H9 (cell line): ENCODE measurements at regions not wholly inside any gene's neighbourhood (a gene's known extent, or its start where the extent isn't known, plus 50 kb on each side); places are given as distances from the start of the nearest gene placed in this dataset.

Source experiments
- DNase-seq: peaks from one replicate; pipeline ENCODE4 v3.0.0-alpha.2; 2017
- H2AFZ ChIP-seq: one replicate; pipeline ENCODE4 v1.6.1; 2013; ENCODE audit warnings: mild to moderate bottlenecking, low read length, control low read depth, moderate library complexity
- H2AK5ac ChIP-seq: 2 replicates; pipeline ENCODE4 v1.6.1; 2013; ENCODE audit warnings: low read length, control low read depth, mixed read lengths; ENCODE audit not compliant: insufficient read length
- H2BK120ac ChIP-seq: one replicate; pipeline ENCODE4 v1.6.1; 2013; ENCODE audit warnings: low read depth, mild to moderate bottlenecking, low read length, control low read depth, inconsistent platforms; ENCODE audit not compliant: poor library complexity, severe bottlenecking
- H2BK12ac ChIP-seq: 2 replicates; pipeline ENCODE4 v1.6.1; 2013; ENCODE audit warnings: low read length, control low read depth, mixed read lengths, low read depth; ENCODE audit not compliant: insufficient read length
- H2BK15ac ChIP-seq: 2 replicates; pipeline ENCODE4 v1.6.1; 2013; ENCODE audit warnings: low read depth, low read length, control low read depth
- H2BK20ac ChIP-seq: one replicate; pipeline ENCODE4 v1.6.1; 2013; ENCODE audit warnings: low read depth, mild to moderate bottlenecking, low read length, control low read depth, inconsistent platforms; ENCODE audit not compliant: poor library complexity, severe bottlenecking
- H2BK5ac ChIP-seq: 2 replicates; pipeline ENCODE4 v1.6.1; 2013; ENCODE audit warnings: low read length, control low read depth, mixed read lengths; ENCODE audit not compliant: insufficient read length
- H3K14ac ChIP-seq: 2 replicates; pipeline ENCODE4 v1.6.1; 2013; ENCODE audit warnings: low read length, control low read depth; ENCODE audit not compliant: insufficient read depth
- H3K18ac ChIP-seq: 2 replicates; pipeline ENCODE4 v1.6.1; 2013; ENCODE audit warnings: low read depth, mild to moderate bottlenecking, mixed read lengths, low read length, control low read depth; ENCODE audit not compliant: insufficient read length
- H3K23ac ChIP-seq: 2 replicates; pipeline ENCODE4 v1.6.1; 2013; ENCODE audit warnings: low read length, control low read depth, mixed read lengths, low read depth; ENCODE audit not compliant: insufficient read length
- H3K23me2 ChIP-seq: 2 replicates; pipeline ENCODE4 v1.6.1; 2013; ENCODE audit warnings: low read depth, mild to moderate bottlenecking, mixed read lengths, low read length, control low read depth; ENCODE audit not compliant: insufficient read length, poor library complexity, severe bottlenecking
- H3K27ac ChIP-seq: 2 replicates; pipeline ENCODE4 v1.5.1; 2013; ENCODE audit warnings: low read length, control low read depth, mixed read lengths, low read depth; ENCODE audit not compliant: insufficient read length
- H3K27me3 ChIP-seq: 2 replicates; pipeline ENCODE4 v1.6.1; 2013; ENCODE audit warnings: low read length, control low read depth, inconsistent platforms; ENCODE audit not compliant: insufficient read depth
- H3K4ac ChIP-seq: 2 replicates; pipeline ENCODE4 v1.6.1; 2013; ENCODE audit warnings: low read depth, mild to moderate bottlenecking, control low read depth, inconsistent platforms, low read length, moderate library complexity
- H3K4me1 ChIP-seq: 2 replicates; pipeline ENCODE4 v1.6.1; 2013; ENCODE audit warnings: low read length, control low read depth, inconsistent platforms; ENCODE audit not compliant: insufficient read depth
- H3K4me2 ChIP-seq: 2 replicates; pipeline ENCODE4 v1.6.1; 2013; ENCODE audit warnings: low read length, control low read depth, mixed read lengths; ENCODE audit not compliant: insufficient read length, insufficient read depth
- H3K56ac ChIP-seq: 2 replicates; pipeline ENCODE4 v1.6.1; 2013; ENCODE audit warnings: low read depth, mild to moderate bottlenecking, mixed read lengths, low read length, control low read depth; ENCODE audit not compliant: insufficient read length
- H3K79me1 ChIP-seq: 2 replicates; pipeline ENCODE4 v1.6.1; 2013; ENCODE audit warnings: low read depth, mild to moderate bottlenecking, moderate library complexity, low read length, control low read depth, inconsistent platforms; ENCODE audit not compliant: insufficient read depth, poor library complexity, severe bottlenecking
- H3K79me2 ChIP-seq: 2 replicates; pipeline ENCODE4 v1.6.1; 2013; ENCODE audit warnings: low read length, control low read depth, inconsistent platforms; ENCODE audit not compliant: insufficient read depth
- H3K9ac ChIP-seq: 2 replicates; pipeline ENCODE4 v1.6.1; 2013; ENCODE audit warnings: low read length, control low read depth, mixed read lengths; ENCODE audit not compliant: insufficient read length; ENCODE audit errors: extremely low read depth
- H3K9me3 ChIP-seq: one replicate; pipeline ENCODE4 v1.6.1; 2013; ENCODE audit warnings: low read depth, low read length, inconsistent platforms; ENCODE audit not compliant: control insufficient read depth
- H3T11ph ChIP-seq: one replicate; pipeline ENCODE4 v1.6.1; 2013; ENCODE audit warnings: mild to moderate bottlenecking, low read length, control low read depth, inconsistent platforms
- H4K20me1 ChIP-seq: one replicate; pipeline ENCODE4 v1.6.1; 2013; ENCODE audit not compliant: control insufficient read depth, insufficient read length, insufficient read depth
- H4K5ac ChIP-seq: 2 replicates; pipeline ENCODE4 v1.6.1; 2013; ENCODE audit warnings: low read depth, mild to moderate bottlenecking, mixed read lengths, low read length, control low read depth; ENCODE audit not compliant: insufficient read length
- H4K8ac ChIP-seq: replicated peaks from 2 replicates; pipeline ENCODE4 v1.6.1; 2013; ENCODE audit warnings: low read length, control low read depth, mixed read lengths, low read depth; ENCODE audit not compliant: insufficient read length
- H4K91ac ChIP-seq: 2 replicates; pipeline ENCODE4 v1.6.1; 2013; ENCODE audit warnings: low read depth, mild to moderate bottlenecking, moderate library complexity, mixed read lengths, low read length, control low read depth; ENCODE audit not compliant: insufficient read length
- H3K27ac Mint-ChIP-seq, 3 experiments: 2 replicates in 2 of 3; 3 replicates in 1 of 3; pipeline ENCODE4 v1.8.0; 2020 to 2021; ENCODE audit warnings: mixed read lengths in 3 of 3, mild to moderate bottlenecking in 1 of 3, moderate library complexity in 1 of 3
- H3K27me3 Mint-ChIP-seq: 2 replicates; pipeline ENCODE4 v1.8.0; 2021; ENCODE audit warnings: low read depth, mild to moderate bottlenecking, moderate library complexity, mixed read lengths
- H3K36me3 Mint-ChIP-seq, 3 experiments: 2 replicates in 2 of 3; 3 replicates in 1 of 3; pipeline ENCODE4 v1.8.0; 2020 to 2021; ENCODE audit warnings: low read depth in 3 of 3, mixed read lengths in 3 of 3; ENCODE audit not compliant: insufficient read depth in 1 of 3
- H3K4me1 Mint-ChIP-seq, 2 experiments: 2 replicates each; pipeline ENCODE4 v1.8.0; 2020; ENCODE audit warnings: mixed read lengths in 2 of 2
- H3K4me3 Mint-ChIP-seq, 2 experiments: 2 replicates in 1 of 2; 3 replicates in 1 of 2; pipeline ENCODE4 v1.8.0; 2020 to 2021; ENCODE audit warnings: mild to moderate bottlenecking in 2 of 2, mixed read lengths in 2 of 2, moderate library complexity in 1 of 2
- H3K9me3 Mint-ChIP-seq, 2 experiments: 2 replicates in 1 of 2; 3 replicates in 1 of 2; pipeline ENCODE4 v1.8.0; 2020; ENCODE audit warnings: mild to moderate bottlenecking in 2 of 2, mixed read lengths in 2 of 2, moderate library complexity in 1 of 2
- WGBS: extraction: QIAGEN DNeasy Blood & Tissue Kit; methylation state at CpG from one replicate; pipeline ENCODE4 v1.1.7; 2013; ENCODE audit warnings: missing lambda C conversion rate, low lambda C conversion rate, mixed read lengths; ENCODE audit not compliant: insufficient read length; ENCODE audit errors: extremely low coverage; 5-methylcytosine and 5-hydroxymethylcytosine counted together
- TF ChIP-seq, protein P1 (sequence below): fragments of 200-600 bp; sonication (generic); conservative IDR thresholded peaks from 3 replicates; pipeline ENCODE4 v1.8.0; 2021; ENCODE audit warnings: antibody characterized with exemption, mild to moderate bottlenecking

DNA sequence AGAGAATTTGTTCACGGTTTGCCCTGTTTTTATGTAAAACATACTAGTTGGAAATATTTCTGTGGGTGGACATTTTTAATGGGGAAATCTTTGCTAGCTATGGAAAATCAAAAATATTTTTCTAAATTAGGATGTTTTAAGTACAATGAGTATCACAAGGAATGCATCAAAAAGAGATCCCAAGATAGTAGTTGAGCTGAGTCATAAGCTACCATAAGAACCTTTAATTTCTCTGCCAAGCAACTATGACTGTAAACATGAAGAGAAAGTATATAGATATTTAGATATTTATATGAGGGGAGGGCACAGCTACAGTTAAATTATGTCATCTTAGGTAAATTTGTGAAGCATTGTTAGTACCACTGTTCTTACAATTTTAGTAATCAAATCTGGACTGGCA lies 646.2 kb downstream of the XIRP2 start:
- no peaks in the 10 kb centered on the region for H4K20me1 ChIP-seq
- no peak overlapping the region for H3K56ac ChIP-seq
- H3K23me2 ChIP-seq = no peaks in the 10 kb centered on the region
- no peak overlapping the region for H2BK20ac ChIP-seq
- H2AFZ ChIP-seq = no peak overlapping the region
- no peaks in the 10 kb centered on the region for H3K79me2 ChIP-seq
- no peak overlapping the region for H2BK120ac ChIP-seq
- no peaks in the 10 kb centered on the region for H3K9me3 ChIP-seq
- TF ChIP-seq, protein P1, sequence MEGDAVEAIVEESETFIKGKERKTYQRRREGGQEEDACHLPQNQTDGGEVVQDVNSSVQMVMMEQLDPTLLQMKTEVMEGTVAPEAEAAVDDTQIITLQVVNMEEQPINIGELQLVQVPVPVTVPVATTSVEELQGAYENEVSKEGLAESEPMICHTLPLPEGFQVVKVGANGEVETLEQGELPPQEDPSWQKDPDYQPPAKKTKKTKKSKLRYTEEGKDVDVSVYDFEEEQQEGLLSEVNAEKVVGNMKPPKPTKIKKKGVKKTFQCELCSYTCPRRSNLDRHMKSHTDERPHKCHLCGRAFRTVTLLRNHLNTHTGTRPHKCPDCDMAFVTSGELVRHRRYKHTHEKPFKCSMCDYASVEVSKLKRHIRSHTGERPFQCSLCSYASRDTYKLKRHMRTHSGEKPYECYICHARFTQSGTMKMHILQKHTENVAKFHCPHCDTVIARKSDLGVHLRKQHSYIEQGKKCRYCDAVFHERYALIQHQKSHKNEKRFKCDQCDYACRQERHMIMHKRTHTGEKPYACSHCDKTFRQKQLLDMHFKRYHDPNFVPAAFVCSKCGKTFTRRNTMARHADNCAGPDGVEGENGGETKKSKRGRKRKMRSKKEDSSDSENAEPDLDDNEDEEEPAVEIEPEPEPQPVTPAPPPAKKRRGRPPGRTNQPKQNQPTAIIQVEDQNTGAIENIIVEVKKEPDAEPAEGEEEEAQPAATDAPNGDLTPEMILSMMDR = no peak
- no peak overlapping the region for H3K27ac Mint-ChIP-seq
- H3K4me1 ChIP-seq = no peaks in the 10 kb centered on the region
- no peak overlapping the region for H4K91ac ChIP-seq
- H3K23ac ChIP-seq = no peak overlapping the region
- no peak overlapping the region for H3K4ac ChIP-seq
- H3K4me3 Mint-ChIP-seq = no peak overlapping the region
- no peak overlapping the region for H3K18ac ChIP-seq
- WGBS = no CpG with 5 or more reads among the region's 1 CpG
- H3K4me2 ChIP-seq = no peak overlapping the region
- H3K27me3 Mint-ChIP-seq = no peaks in the 10 kb centered on the region
- H4K5ac ChIP-seq = no peak overlapping the region
- H2AK5ac ChIP-seq = no peak overlapping the region
- H3K27ac ChIP-seq = no peak overlapping the region
- H4K8ac ChIP-seq = no peak overlapping the region
- no peaks in the 10 kb centered on the region for H3K27me3 ChIP-seq
- H3K4me1 Mint-ChIP-seq = peaks cover 0 to 6% of the 10 kb centered on the region in 2 experiments; a peak in 1 of 4 replicates
- no peak overlapping the region for H3K9ac ChIP-seq
- H2BK15ac ChIP-seq = no peak overlapping the region
- no peak for DNase-seq
- no peaks in the 10 kb centered on the region for H3K79me1 ChIP-seq
- no peak overlapping the region for H3K14ac ChIP-seq
- no peak overlapping the region for H3T11ph ChIP-seq
- H3K9me3 Mint-ChIP-seq = no peaks in the 10 kb centered on the region
- H2BK5ac ChIP-seq = no peak overlapping the region
- no peak overlapping the region for H2BK12ac ChIP-seq
- H3K36me3 Mint-ChIP-seq = peaks cover 1 to 6% (median 4%) of the 10 kb centered on the region in 3 experiments; a peak in 4 of 7 replicates
